AG04450 (cell line): ENCODE measurements at regions not wholly inside any gene's neighbourhood (a gene's known extent, or its start where the extent isn't known, plus 50 kb on each side); places are given as distances from the start of the nearest gene placed in this dataset.
"Not testable (repeated sequence)": the region's sequence is repeated elsewhere in the genome, so short reads cannot be mapped to it uniquely, and the experiment has no call there.

Experiments used
- CTCF ChIA-PET: fragments of 300-600, 350-600 bp; formaldehyde crosslinking; extraction: SDS; loops from one replicate; lab custom pipeline; 2022; ENCODE audit warnings: antibody characterized with exemption, inconsistent platforms; lab: Charles Lee
- POLR2A ChIA-PET: fragments of 350-600 bp; formaldehyde crosslinking; extraction: SDS; loops from one replicate; lab custom pipeline; 2021; ENCODE audit warnings: antibody characterized with exemption, inconsistent platforms; lab: Yijun Ruan, JAX
- DNase-seq: peaks from one replicate; pipeline ENCODE4 v3.0.0-alpha.2; 2011; ENCODE audit warnings: low read depth, low spot score
- H3K27ac ChIP-seq: one replicate; pipeline ENCODE4 v1.5.1; 2012; ENCODE audit warnings: low read depth, low read length, control low read depth
- H3K27me3 ChIP-seq: one replicate; pipeline ENCODE4 v1.6.0; 2012; ENCODE audit warnings: low read length; ENCODE audit not compliant: control insufficient read depth, insufficient read depth
- H3K4me3 ChIP-seq: 2 replicates; pipeline ENCODE4 v1.5.1; 2011; ENCODE audit warnings: mild to moderate bottlenecking, low read depth, low read length, control low read depth
- H3K9me3 ChIP-seq: 2 replicates; pipeline ENCODE4 v1.5.1; 2012; ENCODE audit warnings: low read length; ENCODE audit not compliant: control insufficient read depth, insufficient read depth
- TF ChIP-seq, protein P1 (sequence below): IDR thresholded peaks from 2 replicates; pipeline ENCODE4 v1.5.1; 2011; ENCODE audit warnings: low read depth, low read length, control low read depth, inconsistent platforms

GRCh38 chr5:108543486-108543885, 161.6 kb upstream of the FBXL17 start:
- DNase-seq: no peak
- TF ChIP-seq, protein P1, sequence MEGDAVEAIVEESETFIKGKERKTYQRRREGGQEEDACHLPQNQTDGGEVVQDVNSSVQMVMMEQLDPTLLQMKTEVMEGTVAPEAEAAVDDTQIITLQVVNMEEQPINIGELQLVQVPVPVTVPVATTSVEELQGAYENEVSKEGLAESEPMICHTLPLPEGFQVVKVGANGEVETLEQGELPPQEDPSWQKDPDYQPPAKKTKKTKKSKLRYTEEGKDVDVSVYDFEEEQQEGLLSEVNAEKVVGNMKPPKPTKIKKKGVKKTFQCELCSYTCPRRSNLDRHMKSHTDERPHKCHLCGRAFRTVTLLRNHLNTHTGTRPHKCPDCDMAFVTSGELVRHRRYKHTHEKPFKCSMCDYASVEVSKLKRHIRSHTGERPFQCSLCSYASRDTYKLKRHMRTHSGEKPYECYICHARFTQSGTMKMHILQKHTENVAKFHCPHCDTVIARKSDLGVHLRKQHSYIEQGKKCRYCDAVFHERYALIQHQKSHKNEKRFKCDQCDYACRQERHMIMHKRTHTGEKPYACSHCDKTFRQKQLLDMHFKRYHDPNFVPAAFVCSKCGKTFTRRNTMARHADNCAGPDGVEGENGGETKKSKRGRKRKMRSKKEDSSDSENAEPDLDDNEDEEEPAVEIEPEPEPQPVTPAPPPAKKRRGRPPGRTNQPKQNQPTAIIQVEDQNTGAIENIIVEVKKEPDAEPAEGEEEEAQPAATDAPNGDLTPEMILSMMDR: no peak
- Histone ChIP-seq H3K4me3 (no peak overlapping the region), H3K27me3 (no peaks in the 10 kb centered on the region), H3K9me3 (no peaks in the 10 kb centered on the region), H3K27ac (no peak overlapping the region)
- POLR2A ChIA-PET: no interaction called here
- CTCF ChIA-PET: interaction anchor here (1.2 to 1.4 kb wide), 2 partner anchors 10 to 98 kb away, joined by 3 to 4 read pairs; no protein-coding TSS in a partner anchor

- ChIA-PET POLR2A (no interaction called here), CTCF (no interaction called here)
- no peak for DNase-seq
- TF ChIP-seq, protein P1: no peak
- Histone ChIP-seq H3K9me3 (no peaks in the 10 kb centered on the region), H3K27ac (no peak overlapping the region), H3K27me3 (no peaks in the 10 kb centered on the region), H3K4me3 (no peak overlapping the region)
These were observed 159.9 kb upstream of the FBXL17 start for GRCh38 chr5:108541836-108542235.

DNA sequence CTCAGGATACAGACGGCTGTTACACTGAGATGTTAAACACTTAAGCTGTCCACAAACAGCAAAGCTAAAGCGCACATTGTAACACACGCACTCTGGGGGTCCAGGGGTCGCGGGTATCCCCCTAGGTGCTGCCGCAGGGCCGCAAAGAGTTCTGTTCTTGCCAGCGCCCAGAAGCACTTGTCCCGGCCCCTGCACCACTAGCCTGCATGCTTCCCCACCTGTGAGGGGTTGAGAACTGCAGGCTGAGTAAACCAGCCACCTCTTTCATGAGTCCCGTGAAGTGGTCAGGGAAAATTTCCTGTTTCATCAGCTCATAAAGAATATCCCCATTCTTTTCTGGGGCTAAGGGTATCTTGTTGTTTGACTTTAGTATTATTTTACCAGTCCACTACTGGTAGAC, 154.4 kb upstream of the FBXL17 start:
- TF ChIP-seq, protein P1: no peak
- DNase-seq: no peak
- Histone ChIP-seq H3K27ac (no peak overlapping the region), H3K4me3 (no peak overlapping the region), H3K9me3 (no peaks in the 10 kb centered on the region), H3K27me3 (no peaks in the 10 kb centered on the region)
- POLR2A ChIA-PET: no interaction called here
- CTCF ChIA-PET: no interaction called here

DNA sequence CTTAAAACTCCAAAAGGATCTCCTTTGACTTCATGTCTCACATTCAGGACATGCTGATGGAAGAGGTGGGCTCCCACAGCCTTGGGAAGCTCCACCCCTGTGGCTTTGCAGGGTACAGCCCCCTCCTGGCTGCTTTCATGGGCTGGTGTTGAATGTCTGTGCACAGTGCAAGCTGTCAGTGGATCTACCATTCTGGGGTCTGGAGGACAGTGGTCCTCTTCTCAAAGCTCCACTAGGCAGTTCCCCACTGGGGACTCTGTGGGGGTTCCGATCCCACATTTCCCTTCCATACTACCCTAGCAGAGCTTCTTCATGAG, 150.2 kb upstream of the FBXL17 start:
- H3K27ac ChIP-seq, H3K9me3 ChIP-seq, DNase-seq, H3K27me3 ChIP-seq, H3K4me3 ChIP-seq, POLR2A ChIA-PET: not testable (repeated sequence)
- CTCF ChIA-PET: interaction anchor here (1.0 kb wide), 1 partner anchor 11 kb away, joined by 3 read pairs; no protein-coding TSS in a partner anchor

- ChIA-PET POLR2A (no interaction called here), CTCF (interaction anchor here (1.0 kb wide), 1 partner anchor 10 kb away, joined by 3 read pairs; no protein-coding TSS in a partner anchor)
- TF ChIP-seq, protein P1: no peak
- Histone ChIP-seq H3K4me3 (no peak overlapping the region), H3K9me3 (no peaks in the 10 kb centered on the region), H3K27ac (peak overlapping the region; percentile 79), H3K27me3 (no peaks in the 10 kb centered on the region)
- DNase-seq: peak; percentile 55
These were observed 149.7 kb upstream of the FBXL17 start for GRCh38 chr5:108531367-108532128.
